H1 (cell line): ENCODE measurements at regions not wholly inside any gene's neighbourhood (a gene's known extent, or its start where the extent isn't known, plus 50 kb on each side); places are given as distances from the start of the nearest gene placed in this dataset.

ENCODE experiments used
- CTCF ChIA-PET: fragments of 300-600 bp; sonication (Branson Sonifier 250); formaldehyde crosslinking; loops from one replicate; lab custom pipeline; 2021; ENCODE audit not compliant: partially characterized antibody; lab: Charles Lee
- POLR2A ChIA-PET: fragments of 300-600 bp; sonication (Branson Sonifier 250); formaldehyde crosslinking; loops from one replicate; lab custom pipeline; 2021; ENCODE audit warnings: inconsistent platforms; ENCODE audit not compliant: partially characterized antibody; lab: Charles Lee
- DNase-seq, 2 experiments: peaks; one replicate each; pipeline versions ENCODE4 v3.0.0 to v3.0.0-alpha.2; 2010 to 2022; ENCODE audit warnings: low spot score in 2 of 2, low read depth in 1 of 2, mixed read lengths in 1 of 2
- FAIRE-seq: peaks from 2 replicates; lab custom pipeline; 2011; peaks lifted over from hg19 to GRCh38; lab: Jason Lieb, UNC
- H2AFZ ChIP-seq: 2 replicates; pipeline ENCODE4 v1.8.1; 2012; ENCODE audit warnings: low read length, inconsistent platforms
- H2AK5ac ChIP-seq: 2 replicates; pipeline ENCODE4 v1.6.1; 2013; ENCODE audit warnings: low read depth, low read length
- H2BK120ac ChIP-seq: replicated peaks from 2 replicates; pipeline ENCODE3; 2013; ENCODE audit warnings: low read depth, low read length, inconsistent platforms
- H2BK12ac ChIP-seq: 2 replicates; pipeline ENCODE4 v1.6.1; 2013; ENCODE audit warnings: low read depth, low read length
- H2BK15ac ChIP-seq: 2 replicates; pipeline ENCODE4 v1.6.1; 2013; ENCODE audit warnings: low read length
- H2BK20ac ChIP-seq: 2 replicates; pipeline ENCODE4 v1.6.1; 2013; ENCODE audit warnings: low read length
- H2BK5ac ChIP-seq: 2 replicates; pipeline ENCODE4 v1.6.1; 2013; ENCODE audit warnings: low read depth, low read length
- H3K14ac ChIP-seq: 2 replicates; pipeline ENCODE4 v1.6.1; 2013; ENCODE audit warnings: inconsistent platforms; ENCODE audit not compliant: insufficient read length
- H3K18ac ChIP-seq: 2 replicates; pipeline ENCODE4 v1.6.1; 2013; ENCODE audit warnings: low read length; ENCODE audit errors: extremely low read depth
- H3K23ac ChIP-seq: 2 replicates; pipeline ENCODE4 v1.6.1; 2013; ENCODE audit warnings: inconsistent platforms; ENCODE audit not compliant: insufficient read length
- H3K23me2 ChIP-seq: 2 replicates; pipeline ENCODE4 v1.6.1; 2013; ENCODE audit warnings: low read depth, low read length
- H3K27ac ChIP-seq: 2 replicates; pipeline ENCODE4 v1.6.1; 2011; ENCODE audit warnings: low read depth, low read length, inconsistent platforms
- H3K27me3 ChIP-seq, 4 experiments: replicated peaks in 1 of 4; 1 replicate in 1 of 4; 2 replicates in 3 of 4; pipeline versions ENCODE4 v1.6.1 to v1.8.1; 2011 to 2013; ENCODE audit warnings: low read length in 3 of 4, mild to moderate bottlenecking in 3 of 4, inconsistent platforms in 2 of 4, mixed read lengths in 2 of 4, moderate library complexity in 1 of 4; ENCODE audit not compliant: control insufficient read depth in 3 of 4, insufficient read depth in 3 of 4; ENCODE audit errors: extremely low read depth in 1 of 4
- H3K36me3 ChIP-seq, 4 experiments: 2 replicates each; pipeline versions ENCODE4 v1.6.1 to v1.8.1; 2011 to 2013; ENCODE audit warnings: mild to moderate bottlenecking in 4 of 4, low read length in 3 of 4, moderate library complexity in 2 of 4, control low read depth in 1 of 4, inconsistent platforms in 1 of 4; ENCODE audit not compliant: insufficient read depth in 4 of 4, control insufficient read depth in 2 of 4
- H3K4ac ChIP-seq: replicated peaks from 2 replicates; pipeline ENCODE3; 2013; ENCODE audit warnings: low read length, low read depth, mixed read lengths, inconsistent platforms; ENCODE audit not compliant: insufficient read length
- H3K4me1 ChIP-seq, 4 experiments: replicated peaks in 1 of 4; 1 replicate in 1 of 4; 2 replicates in 3 of 4; pipeline versions ENCODE4 v1.6.1 to v1.8.1; 2011 to 2013; ENCODE audit warnings: low read length in 3 of 4, inconsistent platforms in 2 of 4, mixed read lengths in 1 of 4; ENCODE audit not compliant: insufficient read depth in 4 of 4, control insufficient read depth in 3 of 4
- H3K4me2 ChIP-seq, 2 experiments: 2 replicates each; pipeline versions ENCODE4 v1.6.1 to v1.8.1; 2011 to 2013; ENCODE audit warnings: low read depth in 2 of 2, low read length in 2 of 2, control low read depth in 1 of 2, inconsistent platforms in 1 of 2, mild to moderate bottlenecking in 1 of 2; ENCODE audit not compliant: insufficient read depth in 1 of 2
- H3K4me3 ChIP-seq, 4 experiments: fragments of 200-600, 300-600 bp in 1 of 4; sonication (generic), shearing (Covaris generic), sonication (Bioruptor Twin) in 1 of 4; 2 replicates each; pipeline versions ENCODE4 v1.5.1 to v1.8.1; 2011 to 2016; ENCODE audit warnings: low read length in 4 of 4, low read depth in 3 of 4, control low read depth in 2 of 4, inconsistent platforms in 2 of 4, mild to moderate bottlenecking in 2 of 4, mixed read lengths in 1 of 4, moderate library complexity in 1 of 4; ENCODE audit not compliant: insufficient read depth in 2 of 4; ENCODE audit errors: extremely low read depth in 1 of 4
- H3K56ac ChIP-seq: replicated peaks from 2 replicates; pipeline ENCODE3; 2013; ENCODE audit warnings: low read depth, mild to moderate bottlenecking, mixed read lengths, low read length, inconsistent platforms; ENCODE audit not compliant: insufficient read length
- H3K79me1 ChIP-seq: 2 replicates; pipeline ENCODE4 v1.6.1; 2013; ENCODE audit warnings: low read depth, low read length, control low read depth
- H3K79me2 ChIP-seq, 2 experiments: 2 replicates each; pipeline versions ENCODE4 v1.6.1 to v1.8.1; 2012 to 2013; ENCODE audit warnings: low read length in 2 of 2, mild to moderate bottlenecking in 2 of 2, inconsistent platforms in 1 of 2; ENCODE audit not compliant: insufficient read depth in 2 of 2, control insufficient read depth in 1 of 2
- H3K9ac ChIP-seq, 4 experiments: replicated peaks in 1 of 4; 1 replicate in 1 of 4; 2 replicates in 3 of 4; pipeline versions ENCODE4 v1.6.1 to v1.8.1; 2011 to 2013; ENCODE audit warnings: low read depth in 3 of 4, low read length in 3 of 4, control low read depth in 2 of 4, mild to moderate bottlenecking in 2 of 4, moderate library complexity in 2 of 4, inconsistent platforms in 1 of 4; ENCODE audit errors: extremely low read depth in 1 of 4
- H3K9me3 ChIP-seq, 2 experiments: 2 replicates each; pipeline versions ENCODE4 v1.6.1 to v1.8.1; 2012 to 2013; ENCODE audit warnings: mild to moderate bottlenecking in 2 of 2, moderate library complexity in 2 of 2, control low read depth in 1 of 2, inconsistent platforms in 1 of 2, low read depth in 1 of 2, low read length in 1 of 2, mixed read lengths in 1 of 2; ENCODE audit not compliant: insufficient read depth in 2 of 2
- H4K20me1 ChIP-seq, 2 experiments: replicated peaks in 1 of 2; 2 replicates each; pipeline versions ENCODE3 to v1.8.1; 2011 to 2013; ENCODE audit warnings: inconsistent platforms in 2 of 2, low read length in 2 of 2, mild to moderate bottlenecking in 1 of 2; ENCODE audit not compliant: insufficient read depth in 2 of 2, control insufficient read depth in 1 of 2
- H4K5ac ChIP-seq: 2 replicates; pipeline ENCODE4 v1.6.1; 2013; ENCODE audit warnings: low read length, low read depth, mixed read lengths, inconsistent platforms; ENCODE audit not compliant: insufficient read length
- H4K8ac ChIP-seq: 2 replicates; pipeline ENCODE4 v1.8.0; 2013; ENCODE audit warnings: mild to moderate bottlenecking, moderate library complexity, low read length, inconsistent platforms; ENCODE audit not compliant: insufficient read depth; ENCODE audit errors: extremely low read depth
- H4K91ac ChIP-seq: replicated peaks from 2 replicates; pipeline ENCODE3; 2013; ENCODE audit warnings: low read length, mixed read lengths, inconsistent platforms; ENCODE audit not compliant: insufficient read length
- GABPA ChIP-seq: IDR thresholded peaks from 2 replicates; pipeline ENCODE4 v1.6.1; 2011; ENCODE audit warnings: mild to moderate bottlenecking, low read length, moderate library complexity, borderline replicate concordance; ENCODE audit not compliant: insufficient read depth
- KDM4A ChIP-seq: IDR thresholded peaks from one replicate; pipeline ENCODE4 v1.7.1; 2012; ENCODE audit warnings: low read depth, mild to moderate bottlenecking, moderate library complexity, low read length, inconsistent platforms; ENCODE audit not compliant: severe bottlenecking
- POLR2A ChIP-seq, 2 experiments: IDR thresholded peaks; 1 replicate in 1 of 2; 2 replicates in 1 of 2; pipeline ENCODE4 v1.6.1; 2011; ENCODE audit warnings: low read depth in 2 of 2, low read length in 2 of 2, mild to moderate bottlenecking in 2 of 2; ENCODE audit errors: control extremely low read depth in 1 of 2
- TAF1 ChIP-seq: IDR thresholded peaks from 2 replicates; pipeline ENCODE4 v1.6.1; 2011; ENCODE audit warnings: mild to moderate bottlenecking, low read depth, low read length
- TEAD4 ChIP-seq: IDR thresholded peaks from 2 replicates; pipeline ENCODE4 v1.6.1; 2012; ENCODE audit warnings: low read depth, low read length, inconsistent platforms, mixed read lengths
- USF2 ChIP-seq: IDR thresholded peaks from 2 replicates; pipeline ENCODE4 v1.6.1; 2011; ENCODE audit warnings: low read length, improper control_type of control experiment
- WGBS, 2 experiments: shearing (Covaris generic) in 1 of 2; methylation state at CpG; one replicate each; pipeline versions ENCODE4 v1.1.6 to v1.1.7; 2013 to 2015; ENCODE audit warnings: low lambda C conversion rate in 2 of 2, mixed read lengths in 2 of 2, inconsistent platforms in 1 of 2, low coverage in 1 of 2, missing lambda C conversion rate in 1 of 2; ENCODE audit not compliant: insufficient replicate concordance in 2 of 2, insufficient coverage in 1 of 2, insufficient read length in 1 of 2; ENCODE audit errors: extremely low coverage in 1 of 2, missing lambda C conversion rate in 1 of 2; 5-methylcytosine and 5-hydroxymethylcytosine counted together

GRCh38 chr1:5485968-5486696 lies 506.1 kb downstream of the NPHP4 start:
- H3K9me3 ChIP-seq: no peaks in the 10 kb centered on the region
- no peak overlapping the region for H2BK20ac ChIP-seq
- no peak overlapping the region for H4K91ac ChIP-seq
- H3K4me3 ChIP-seq: no peak overlapping the region
- H2BK120ac ChIP-seq: no peak overlapping the region
- H3K4ac ChIP-seq: no peak overlapping the region
- no peak overlapping the region for H3K9ac ChIP-seq
- H3K36me3 ChIP-seq: no peaks in the 10 kb centered on the region
- TF ChIP-seq TEAD4 (no peak), GABPA (no peak), POLR2A (IDR thresholded peaks at IDR 0.05; ENCODE audit: control extremely low read depth in 1 of 2, low read depth in 2 of 2, low read length in 2 of 2) (no peak), TAF1 (no peak), USF2 (no peak), KDM4A (no peak)
- no peak overlapping the region for H2BK12ac ChIP-seq
- DNase-seq (no peak), FAIRE-seq (no peak)
- no peak overlapping the region; the same call in 1 of the 2 replicates for H2BK5ac ChIP-seq
- no peak overlapping the region for H3K4me2 ChIP-seq
- H3K14ac ChIP-seq: no peak overlapping the region
- no peaks in the 10 kb centered on the region for H3K79me1 ChIP-seq
- H3K23me2 ChIP-seq: peaks cover 5% of the 10 kb centered on the region; the same call in 1 of the 2 replicates
- WGBS, 2 experiments: 90% methylated on average over 7 of the region's 7 CpGs; no CpG with 5 or more reads in 1 of the 2 experiments
- no peak overlapping the region for H2BK15ac ChIP-seq
- no peak overlapping the region for H3K18ac ChIP-seq
- H3K27me3 ChIP-seq: peaks cover 0 to 3% (median 0%) of the 10 kb centered on the region in 4 experiments; a peak in 3 of 7 replicates
- ChIA-PET CTCF (interaction anchor here (0.8 to 1.5 kb wide), 3 partner anchors 24 to 269 kb away, joined by 3 to 8 read pairs (median 3); no protein-coding TSS in a partner anchor), POLR2A (no interaction called here)
- H4K20me1 ChIP-seq: peaks cover 0 to 2% of the 10 kb centered on the region in 2 experiments
- no peak overlapping the region for H4K8ac ChIP-seq
- H4K5ac ChIP-seq: no peak overlapping the region
- H3K56ac ChIP-seq: no peak overlapping the region
- no peak overlapping the region for H2AK5ac ChIP-seq
- no peak overlapping the region for H3K27ac ChIP-seq
- H3K23ac ChIP-seq: no peak overlapping the region
- H3K79me2 ChIP-seq: no peaks in the 10 kb centered on the region
- H3K4me1 ChIP-seq: no peaks in the 10 kb centered on the region; a peak in 1 of 7 replicates
- H2AFZ ChIP-seq: no peak overlapping the region
